Hepatocyte (in vitro differentiated cells): ENCODE measurements at regions not wholly inside any gene's neighbourhood (a gene's known extent, or its start where the extent isn't known, plus 50 kb on each side); places are given as distances from the start of the nearest gene placed in this dataset.

ENCODE experiments used
- DNase-seq: peaks from one replicate; pipeline ENCODE4 v3.0.0-alpha.2; 2016; ENCODE audit warnings: low spot score
- H2AFZ ChIP-seq: fragments of 200-600 bp; sonication (generic); 2 replicates; pipeline ENCODE4 v1.6.0; 2016; ENCODE audit warnings: antibody characterized with exemption, mild to moderate bottlenecking
- H3K27ac ChIP-seq: fragments of 200-600 bp; sonication (generic); 2 replicates; pipeline ENCODE4 v1.5.1; 2016; ENCODE audit warnings: mild to moderate bottlenecking
- H3K27me3 ChIP-seq: fragments of 200-600 bp; sonication (generic); 2 replicates; pipeline ENCODE4 v1.6.1; 2016
- H3K36me3 ChIP-seq: fragments of 200-600 bp; sonication (generic); replicated peaks from 2 replicates; pipeline ENCODE4 v1.5.1; 2016; ENCODE audit warnings: low read depth; ENCODE audit not compliant: insufficient read depth
- H3K4me1 ChIP-seq: fragments of 200-600 bp; sonication (generic); 2 replicates; pipeline ENCODE4 v1.5.1; 2016; ENCODE audit warnings: mild to moderate bottlenecking, moderate library complexity; ENCODE audit not compliant: insufficient read depth
- H3K4me2 ChIP-seq: fragments of 200-600 bp; sonication (generic); 2 replicates; pipeline ENCODE4 v1.6.0; 2016
- H3K4me3 ChIP-seq: fragments of 200-600 bp; sonication (generic); 2 replicates; pipeline ENCODE4 v1.5.1; 2016; ENCODE audit warnings: mild to moderate bottlenecking
- H3K79me2 ChIP-seq: fragments of 200-600 bp; sonication (generic); 2 replicates; pipeline ENCODE4 v1.6.0; 2017; ENCODE audit warnings: mild to moderate bottlenecking
- H3K9me2 ChIP-seq: fragments of 200-600 bp; sonication (generic); replicated peaks from 2 replicates; pipeline ENCODE4 v1.6.0; 2017; ENCODE audit warnings: mild to moderate bottlenecking; ENCODE audit not compliant: insufficient read depth
- H3K9me3 ChIP-seq: fragments of 200-600 bp; sonication (generic); 2 replicates; pipeline ENCODE4 v1.5.1; 2016; ENCODE audit warnings: low read depth, mild to moderate bottlenecking
- H4K20me1 ChIP-seq: fragments of 200-600 bp; sonication (generic); 2 replicates; pipeline ENCODE4 v1.6.0; 2016; ENCODE audit warnings: mild to moderate bottlenecking; ENCODE audit not compliant: insufficient read depth, poor library complexity, severe bottlenecking
- CTCF ChIP-seq: fragments of 200-600 bp; sonication (generic); IDR thresholded peaks from 2 replicates; pipeline ENCODE4 v1.5.1; 2016; ENCODE audit warnings: antibody characterized with exemption, mild to moderate bottlenecking; ENCODE audit not compliant: poor library complexity
- EZH2 ChIP-seq: fragments of 200-600 bp; sonication (generic); IDR thresholded peaks from 2 replicates; pipeline ENCODE4 v1.6.1; 2016; ENCODE audit warnings: antibody characterized with exemption, mild to moderate bottlenecking, borderline replicate concordance
- EZH2phosphoT487 ChIP-seq: fragments of 200-600 bp; sonication (generic); IDR thresholded peaks from one replicate; pipeline ENCODE4 v1.6.1; 2018; ENCODE audit warnings: antibody characterized with exemption, mild to moderate bottlenecking, low read depth, moderate library complexity; ENCODE audit not compliant: unreplicated experiment, severe bottlenecking
- WGBS: methylation state at CpG from one replicate; pipeline ENCODE4 v1.1.6; 2016; ENCODE audit warnings: low lambda C conversion rate; ENCODE audit errors: missing lambda C conversion rate; 5-methylcytosine and 5-hydroxymethylcytosine counted together

- H3K4me3 ChIP-seq: no peak overlapping the region
These were observed 112.6 kb upstream of the THRB start for GRCh38 chr3:24607281-24607680.

GRCh38 chr3:24608701-24609390 lies 114.2 kb upstream of the THRB start:
- no peaks in the 10 kb centered on the region for H3K36me3 ChIP-seq
- no peak overlapping the region for H2AFZ ChIP-seq
- 91% methylated on average over 3 of the region's 3 CpGs for WGBS
- H3K27ac ChIP-seq: no peak overlapping the region
- H3K9me3 ChIP-seq: no peaks in the 10 kb centered on the region
- TF ChIP-seq EZH2 (no peak), CTCF (no peak), EZH2phosphoT487 (no peak)
- H3K4me2 ChIP-seq: no peak overlapping the region
- no peaks in the 10 kb centered on the region for H4K20me1 ChIP-seq
- H3K27me3 ChIP-seq: no peaks in the 10 kb centered on the region
- no peaks in the 10 kb centered on the region for H3K9me2 ChIP-seq
- H3K79me2 ChIP-seq: no peaks in the 10 kb centered on the region
- no peaks in the 10 kb centered on the region for H3K4me1 ChIP-seq
- H3K4me3 ChIP-seq: no peak overlapping the region
- DNase-seq: no peak

More at GRCh38 chr3:24607281-24607680, 112.6 kb upstream of the THRB start:
- no peaks in the 10 kb centered on the region for H3K4me1 ChIP-seq
- H3K9me2 ChIP-seq: no peaks in the 10 kb centered on the region
- TF ChIP-seq CTCF: no peak
- TF ChIP-seq EZH2: no peak
- TF ChIP-seq EZH2phosphoT487: no peak
- H3K27ac ChIP-seq: no peak overlapping the region
- DNase-seq: no peak
- H3K79me2 ChIP-seq: no peaks in the 10 kb centered on the region
- no peaks in the 10 kb centered on the region for H3K36me3 ChIP-seq
- no peak overlapping the region for H3K4me2 ChIP-seq
- H4K20me1 ChIP-seq: no peaks in the 10 kb centered on the region
- H3K27me3 ChIP-seq: no peaks in the 10 kb centered on the region
- H3K9me3 ChIP-seq: no peaks in the 10 kb centered on the region
- H2AFZ ChIP-seq: no peak overlapping the region

- H3K27me3 ChIP-seq: no peaks in the 10 kb centered on the region
- H3K4me1 ChIP-seq: no peaks in the 10 kb centered on the region
- 92% methylated on average over 1 of the region's 1 CpG for WGBS
- H4K20me1 ChIP-seq: no peaks in the 10 kb centered on the region
- H3K27ac ChIP-seq: peak overlapping the region; percentile 75
- H3K4me3 ChIP-seq: no peak overlapping the region
- no peaks in the 10 kb centered on the region for H3K79me2 ChIP-seq
- H3K36me3 ChIP-seq: no peaks in the 10 kb centered on the region
- no peaks in the 10 kb centered on the region for H3K9me2 ChIP-seq
- H3K9me3 ChIP-seq: no peaks in the 10 kb centered on the region
- DNase-seq: no peak
- no peak overlapping the region for H2AFZ ChIP-seq
- no peak overlapping the region for H3K4me2 ChIP-seq
- TF ChIP-seq EZH2 (no peak), EZH2phosphoT487 (no peak), CTCF (no peak)
These were observed 119.7 kb upstream of the THRB start for GRCh38 chr3:24614359-24614758.
